Mesothelial cell of epicardium (in vitro differentiated cells): ENCODE measurements at regions not wholly inside any gene's neighbourhood (a gene's known extent, or its start where the extent isn't known, plus 50 kb on each side); places are given as distances from the start of the nearest gene placed in this dataset.

ENCODE experiments used
- DNase-seq, 2 experiments: peaks; one replicate each; pipeline ENCODE4 v3.0.0; 2021; ENCODE audit warnings: low spot score in 2 of 2; ENCODE audit not compliant: unreplicated experiment in 2 of 2
- H3K27ac Mint-ChIP-seq: 2 replicates; pipeline ENCODE4 v1.8.0; 2021; ENCODE audit warnings: mixed read lengths
- H3K27me3 Mint-ChIP-seq: 2 replicates; pipeline ENCODE4 v1.8.0; 2021; ENCODE audit warnings: low read depth, mixed read lengths
- H3K36me3 Mint-ChIP-seq: 2 replicates; pipeline ENCODE4 v1.8.0; 2021; ENCODE audit warnings: mixed read lengths
- H3K4me1 Mint-ChIP-seq: 2 replicates; pipeline ENCODE4 v1.8.0; 2021; ENCODE audit warnings: mixed read lengths
- H3K4me3 Mint-ChIP-seq: 2 replicates; pipeline ENCODE4 v1.8.0; 2021; ENCODE audit warnings: mild to moderate bottlenecking, moderate library complexity, mixed read lengths
- H3K9me3 Mint-ChIP-seq: 2 replicates; pipeline ENCODE4 v1.8.0; 2021; ENCODE audit warnings: mixed read lengths
- CTCF ChIP-seq: fragments of 200-600 bp; sonication (generic); IDR thresholded peaks from one replicate; pipeline ENCODE4 v1.5.0; 2021; ENCODE audit warnings: antibody characterized with exemption; ENCODE audit not compliant: unreplicated experiment

GRCh38 chr11:43239791-43240190, 72.0 kb upstream of the API5 start:
- H3K9me3 Mint-ChIP-seq: peaks cover 18% of the 10 kb centered on the region
- H3K4me3 Mint-ChIP-seq: no peak overlapping the region
- H3K4me1 Mint-ChIP-seq: peaks cover 18% of the 10 kb centered on the region
- H3K27me3 Mint-ChIP-seq: no peaks in the 10 kb centered on the region
- no peak for TF ChIP-seq CTCF
- H3K36me3 Mint-ChIP-seq: no peaks in the 10 kb centered on the region
- no peak for DNase-seq
- no peak overlapping the region for H3K27ac Mint-ChIP-seq

- TF ChIP-seq CTCF: no peak
- H3K27ac Mint-ChIP-seq: no peak overlapping the region
- peaks cover 14% of the 10 kb centered on the region for H3K9me3 Mint-ChIP-seq
- H3K4me3 Mint-ChIP-seq: no peak overlapping the region
- no peak for DNase-seq
- peaks cover 20% of the 10 kb centered on the region for H3K4me1 Mint-ChIP-seq
- no peaks in the 10 kb centered on the region for H3K27me3 Mint-ChIP-seq
- no peaks in the 10 kb centered on the region for H3K36me3 Mint-ChIP-seq
These were observed 69.4 kb upstream of the API5 start for GRCh38 chr11:43242401-43242800.

DNA sequence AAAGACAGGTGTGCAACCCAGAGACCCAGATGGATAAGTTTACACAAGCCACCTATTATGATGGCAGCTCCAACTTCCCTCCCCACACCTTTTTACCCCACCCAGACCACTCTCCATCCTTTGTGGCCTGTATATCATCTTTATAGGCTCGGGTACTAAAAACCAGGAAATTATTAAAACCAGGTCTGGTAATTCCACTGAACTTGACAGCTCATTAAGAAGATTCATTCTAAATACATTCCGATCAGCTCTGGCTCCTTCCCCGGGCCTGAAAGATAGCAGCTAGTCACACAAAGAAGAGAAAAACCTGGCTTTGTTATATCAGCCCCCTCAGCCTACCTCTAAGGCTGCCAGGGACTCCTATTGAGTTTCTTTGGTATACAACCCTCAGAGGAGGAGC, 67.9 kb upstream of the API5 start:
- Mint-ChIP-seq H3K27me3 (no peaks in the 10 kb centered on the region), H3K4me3 (no peak overlapping the region), H3K9me3 (peaks cover 8% of the 10 kb centered on the region), H3K36me3 (no peaks in the 10 kb centered on the region), H3K27ac (no peak overlapping the region), H3K4me1 (peaks cover 20% of the 10 kb centered on the region)
- DNase-seq: no peak
- TF ChIP-seq CTCF: no peak

GRCh38 chr11:43245466-43245865, 66.3 kb upstream of the API5 start:
- no peak overlapping the region for H3K27ac Mint-ChIP-seq
- peaks cover 20% of the 10 kb centered on the region for H3K4me1 Mint-ChIP-seq
- TF ChIP-seq CTCF: no peak
- peaks cover 8% of the 10 kb centered on the region for H3K9me3 Mint-ChIP-seq
- no peaks in the 10 kb centered on the region for H3K36me3 Mint-ChIP-seq
- H3K27me3 Mint-ChIP-seq: no peaks in the 10 kb centered on the region
- H3K4me3 Mint-ChIP-seq: no peak overlapping the region
- no peak for DNase-seq

- Mint-ChIP-seq H3K9me3 (peaks cover 10% of the 10 kb centered on the region), H3K36me3 (no peaks in the 10 kb centered on the region), H3K4me3 (no peak overlapping the region), H3K27me3 (peaks cover 2% of the 10 kb centered on the region), H3K4me1 (no peaks in the 10 kb centered on the region), H3K27ac (no peak overlapping the region)
- no peak for DNase-seq
- TF ChIP-seq CTCF: no peak
These were observed 61.5 kb upstream of the API5 start for GRCh38 chr11:43250309-43250708.

- Mint-ChIP-seq H3K4me1 (no peaks in the 10 kb centered on the region), H3K4me3 (no peak overlapping the region), H3K27ac (no peak overlapping the region)
These were observed 50.0 kb upstream of the API5 start for GRCh38 chr11:43261775-43262174.

More at GRCh38 chr11:43261775-43262174, 50.0 kb upstream of the API5 start:
- no peaks in the 10 kb centered on the region for H3K27me3 Mint-ChIP-seq
- no peak for TF ChIP-seq CTCF
- H3K36me3 Mint-ChIP-seq: no peaks in the 10 kb centered on the region
- no peak for DNase-seq
- H3K9me3 Mint-ChIP-seq: peaks cover 22% of the 10 kb centered on the region
